Fibroblast of upper back skin (primary cell): ENCODE measurements at regions not wholly inside any gene's neighbourhood (a gene's known extent, or its start where the extent isn't known, plus 50 kb on each side); places are given as distances from the start of the nearest gene placed in this dataset.

ENCODE experiments used
- DNase-seq: peaks from one replicate; pipeline ENCODE4 v3.0.0-alpha.2; 2013

DNA sequence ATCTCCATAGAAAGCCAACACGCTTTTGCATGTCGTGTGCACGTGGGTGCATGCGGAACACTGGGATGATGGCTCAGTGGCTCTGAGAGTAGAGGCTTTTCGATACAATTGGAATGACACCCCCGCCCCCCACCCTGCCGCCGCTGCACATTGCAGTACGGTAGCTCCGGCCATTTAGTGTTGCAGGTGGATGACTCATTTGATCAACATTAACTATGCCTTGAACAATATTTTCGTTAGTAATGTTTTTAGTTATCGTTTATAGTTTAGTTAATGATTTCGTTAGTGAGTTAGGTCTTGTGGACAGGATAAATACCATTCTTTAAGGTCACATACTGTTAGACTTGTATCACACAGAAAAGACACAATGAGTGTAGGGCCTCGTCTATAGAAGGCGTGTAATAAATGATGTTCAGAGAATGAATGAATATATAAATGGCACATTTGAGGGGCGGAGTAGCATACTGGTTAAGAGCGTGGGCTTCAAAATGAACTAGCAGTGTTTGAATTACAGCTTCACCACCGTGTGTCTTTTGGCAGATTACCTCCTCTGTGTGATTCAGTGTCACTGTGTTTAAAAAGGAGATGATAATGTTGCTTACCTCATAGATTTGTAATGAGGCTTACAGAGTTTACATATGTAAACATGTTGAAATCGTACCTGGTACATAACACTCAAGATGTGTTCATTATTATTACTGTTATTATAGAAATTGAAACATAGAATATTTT is 67.2 kb upstream of the TENM3 start:
- no peak for DNase-seq

DNA sequence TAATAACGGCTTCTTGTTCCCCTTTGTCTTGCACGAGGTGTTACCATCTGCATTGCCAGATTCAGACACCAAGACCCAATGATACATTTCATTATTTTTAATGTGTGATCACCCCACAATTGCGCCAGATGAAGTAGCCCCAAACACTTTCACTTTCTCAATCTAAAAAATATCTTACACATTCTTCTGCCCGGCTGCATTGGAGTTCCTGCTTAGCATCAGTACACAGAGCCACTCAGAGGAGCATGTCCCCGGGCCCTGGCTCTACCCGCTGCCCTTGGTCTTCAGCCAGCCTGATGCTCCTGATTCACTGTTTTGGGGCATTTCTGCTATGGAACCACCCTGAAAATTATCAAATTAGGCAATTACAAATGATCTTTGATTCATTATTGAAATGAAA is 66.0 kb upstream of the TENM3 start:
- peak; percentile 23 for DNase-seq

DNA sequence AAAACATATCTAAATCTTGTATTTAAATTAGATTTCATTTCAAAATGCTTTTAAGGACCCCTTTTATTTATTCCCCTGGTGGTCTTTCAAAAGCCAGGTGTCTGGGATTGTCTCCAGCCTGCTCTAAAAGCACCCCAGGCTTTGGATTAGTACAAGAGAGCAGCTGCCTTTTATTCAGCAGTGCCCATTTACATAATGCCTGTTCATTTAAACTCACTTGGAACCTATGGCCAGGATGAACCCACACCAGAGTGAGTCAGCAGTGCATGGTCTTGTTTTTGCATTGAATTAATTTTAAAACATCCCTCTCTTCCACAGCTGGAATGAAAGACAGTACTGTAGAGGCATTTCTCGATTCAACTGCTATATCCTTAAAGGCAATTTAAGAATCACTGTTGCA is 64.1 kb upstream of the TENM3 start:
- peak; percentile 74 for DNase-seq

DNA sequence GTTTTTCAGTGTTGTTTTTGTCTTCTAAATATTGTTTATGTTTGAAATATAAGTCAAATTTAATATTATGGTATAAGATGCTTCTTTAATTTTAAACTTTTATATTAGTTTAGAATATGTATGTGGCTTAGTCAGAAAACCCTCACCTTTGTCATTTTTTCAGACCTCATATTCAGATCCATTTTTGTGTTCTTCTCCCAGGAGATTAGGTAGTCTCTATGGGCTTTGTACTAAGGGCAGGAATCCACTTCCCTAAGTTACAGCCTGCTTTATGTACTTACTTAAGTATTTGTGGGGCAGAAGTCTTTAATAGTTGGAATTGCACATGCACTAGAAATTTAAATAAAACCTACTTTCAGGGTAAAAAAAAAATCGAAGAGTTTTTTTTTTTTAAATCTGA is 63.5 kb upstream of the TENM3 start:
- no peak for DNase-seq

DNA sequence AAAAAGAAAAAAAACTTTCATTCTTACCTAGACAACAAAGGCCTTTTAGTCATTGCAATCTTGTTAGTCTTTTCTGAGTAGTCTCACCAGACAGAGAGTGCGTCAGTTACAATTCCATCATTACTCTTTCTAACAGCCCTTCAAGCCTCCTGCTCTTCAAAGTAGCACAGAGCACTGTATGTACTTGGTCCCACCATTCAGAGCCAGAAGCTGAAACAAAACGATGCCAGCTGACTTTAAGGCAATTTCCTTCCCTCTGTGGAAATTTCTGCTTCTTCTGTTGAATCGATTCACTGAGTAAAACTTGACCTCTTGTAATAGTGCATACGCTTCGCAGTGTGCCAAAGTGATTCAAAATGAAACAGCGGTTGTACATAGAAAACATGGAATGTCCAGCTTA is 57.7 kb upstream of the TENM3 start:
- no peak for DNase-seq

DNA sequence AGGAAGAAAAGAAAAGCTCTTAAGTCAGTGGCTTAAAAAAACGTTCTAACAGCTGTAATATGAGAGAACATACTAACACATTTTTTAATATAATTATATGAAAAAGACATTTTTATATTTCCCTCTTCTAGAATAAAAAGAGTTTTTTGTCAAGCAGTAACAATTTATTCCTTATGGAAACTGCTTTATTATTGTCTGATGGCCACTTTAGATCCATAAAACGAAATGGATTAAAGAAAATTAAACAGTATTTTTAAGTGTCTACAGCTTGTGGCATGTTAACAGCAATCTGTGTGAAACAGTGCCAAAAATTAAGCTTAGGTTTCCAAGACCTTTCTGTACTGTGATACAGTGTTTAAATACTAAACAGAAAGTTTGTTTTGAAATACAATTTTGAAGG is 55.5 kb upstream of the TENM3 start:
- DNase-seq, result no peak

DNA sequence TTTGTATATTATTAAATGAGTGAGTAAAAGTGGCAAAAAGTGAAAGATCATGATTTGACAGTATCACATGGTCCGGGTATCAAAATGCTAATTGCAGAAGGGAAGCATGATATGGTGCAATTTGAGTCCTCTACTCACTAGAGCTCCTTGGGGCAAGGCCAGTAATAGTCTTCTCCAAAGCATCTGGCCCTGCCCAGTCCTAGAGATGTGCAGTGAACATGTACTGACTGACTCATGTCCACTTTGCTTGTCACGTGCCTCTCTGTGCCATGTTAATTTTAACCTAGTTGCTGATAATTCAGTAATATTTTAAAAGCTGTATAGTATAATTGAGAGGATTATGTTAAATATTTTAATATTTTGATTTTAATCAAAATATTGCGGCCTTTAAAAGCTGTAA is 54.6 kb upstream of the TENM3 start:
- peak; percentile 47 for DNase-seq

DNA sequence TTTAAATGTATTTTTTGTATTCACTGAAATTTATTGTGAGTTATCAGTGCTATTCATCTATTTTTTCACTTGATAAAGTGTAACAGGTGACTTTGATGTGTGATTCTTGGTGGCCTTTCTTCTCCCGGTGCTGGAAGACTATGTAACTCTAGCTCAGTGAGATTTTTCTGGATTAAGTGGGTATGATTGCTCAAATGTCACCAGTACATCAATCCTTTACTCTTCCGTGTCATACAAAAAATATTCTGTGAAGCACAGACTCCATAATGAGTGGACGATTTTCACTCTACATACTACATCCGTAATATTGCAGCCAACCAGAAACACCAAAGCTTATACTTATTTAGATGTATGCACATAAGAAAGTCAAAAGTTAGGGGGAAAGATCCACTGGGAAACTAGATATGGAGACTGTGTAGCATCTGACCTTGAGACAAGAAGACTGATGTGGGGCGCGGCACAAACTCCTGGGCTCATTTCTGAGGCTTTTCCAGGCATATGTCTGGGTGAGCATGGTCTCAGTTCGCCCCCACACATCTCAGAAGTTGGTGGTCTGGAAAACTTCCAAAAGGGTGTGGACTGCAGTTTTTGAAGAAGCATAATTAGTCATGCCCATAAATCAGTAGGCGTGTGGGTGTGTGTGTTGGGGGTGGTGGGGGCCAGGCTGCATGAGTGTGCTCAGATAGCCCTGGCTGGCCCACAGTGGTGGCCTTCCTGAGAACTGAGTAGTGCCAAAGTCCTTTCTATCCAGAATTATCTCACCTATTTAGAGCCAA is 53.9 kb upstream of the TENM3 start:
- DNase-seq, result peak; percentile 98

DNA sequence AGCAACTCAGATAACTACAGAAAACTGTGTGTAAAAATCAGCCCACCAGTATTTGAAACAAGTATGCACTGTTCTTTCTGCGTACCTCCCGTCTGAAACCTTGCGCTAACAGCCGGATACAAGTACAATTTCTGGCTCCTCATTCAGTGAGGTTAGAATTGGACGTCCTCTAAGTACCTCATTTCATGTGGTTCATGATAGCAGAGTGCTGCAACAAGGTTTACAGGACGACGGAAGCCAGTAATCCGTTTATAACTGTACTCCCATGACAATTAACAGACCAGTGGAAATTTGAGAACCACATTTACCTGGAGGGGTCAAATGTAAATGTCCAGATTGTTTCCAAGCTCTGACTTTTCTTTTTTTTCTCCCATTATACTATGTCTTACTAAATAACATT is 52.9 kb upstream of the TENM3 start:
- DNase-seq, result no peak

DNA sequence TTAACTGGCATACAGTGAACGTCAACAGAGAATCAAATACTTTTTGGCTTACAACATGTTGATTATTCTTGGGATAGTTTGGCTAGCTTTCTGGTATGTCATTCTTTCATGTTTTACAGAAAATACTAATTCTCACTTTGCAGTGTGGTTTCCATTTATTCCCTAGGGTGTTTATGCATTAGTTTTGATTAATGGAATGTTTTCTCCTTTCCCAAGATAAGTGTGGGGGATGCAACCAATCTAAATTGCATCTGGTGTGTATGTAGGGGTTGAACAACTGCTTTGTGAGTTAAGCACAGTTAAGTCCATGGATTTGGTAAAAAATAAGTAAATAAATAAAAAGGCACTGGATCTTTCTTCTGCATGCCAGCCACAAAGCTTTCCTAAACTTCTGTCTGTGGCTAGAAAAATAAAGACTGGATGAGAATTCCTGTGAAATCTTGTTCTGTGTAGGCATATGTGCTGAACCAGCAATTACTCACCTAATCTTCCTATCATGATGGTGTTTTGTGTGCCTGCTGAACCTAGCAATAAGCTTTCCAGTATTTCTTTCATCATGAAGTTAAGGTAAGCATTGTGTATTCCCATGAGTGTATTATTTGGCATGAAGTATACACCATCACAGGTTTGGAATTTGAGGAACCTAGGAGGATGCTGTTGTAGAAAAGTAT is 50.6 kb upstream of the TENM3 start:
- peak; percentile 83 for DNase-seq

DNA sequence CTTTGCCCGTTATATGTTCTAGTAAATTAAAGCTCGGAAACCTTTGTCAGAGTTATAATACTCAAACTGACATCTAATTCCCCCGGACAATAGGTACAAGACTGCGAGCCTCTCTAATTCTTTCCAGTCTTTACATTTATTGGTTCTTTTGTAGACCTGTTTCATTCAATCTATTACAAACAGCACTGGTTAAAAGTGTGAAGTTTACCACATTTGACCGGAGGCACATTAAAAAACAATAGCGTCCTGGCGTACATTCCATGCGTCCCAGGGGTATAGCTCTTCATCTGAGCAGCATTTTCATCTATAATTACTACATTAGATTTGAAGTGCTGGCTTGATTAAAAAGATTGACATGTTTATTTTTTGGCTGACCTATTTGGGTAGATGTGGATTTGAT is 49.9 kb upstream of the TENM3 start:
- no peak for DNase-seq
